Amygdala (tissue), 56 donors: ENCODE measurements at regions not wholly inside any gene's neighbourhood (a gene's known extent, or its start where the extent isn't known, plus 50 kb on each side); places are given as distances from the start of the nearest gene placed in this dataset.

Source experiments
- DNase-seq, 56 donors: peaks; one replicate each; lab custom pipeline; 2025; lab: John Stamatoyannopoulos, UW

- no peak for DNase-seq
Observed at GRCh38 chr5:88495810-88496209, 227.2 kb upstream of the TMEM161B start.

DNA sequence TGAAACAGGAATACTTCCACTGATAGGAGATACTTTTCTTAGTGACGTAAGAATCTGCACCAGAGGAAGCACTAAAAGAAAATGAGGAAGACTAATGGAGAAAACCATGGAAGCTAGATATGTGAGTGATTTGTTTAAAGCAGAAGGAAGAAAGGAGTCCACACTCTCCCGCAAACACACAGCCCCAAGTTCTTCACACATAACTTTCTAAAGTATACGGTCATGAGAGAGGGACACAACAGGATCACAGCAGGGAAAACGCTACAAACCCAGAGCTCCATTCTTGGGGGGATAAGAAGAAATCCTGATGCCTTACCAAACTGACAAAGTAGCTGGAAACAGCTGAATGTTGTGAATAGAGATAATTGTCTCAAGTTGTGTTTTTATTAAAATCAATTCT lies 222.2 kb upstream of the TMEM161B start:
- DNase-seq: no peak

DNA sequence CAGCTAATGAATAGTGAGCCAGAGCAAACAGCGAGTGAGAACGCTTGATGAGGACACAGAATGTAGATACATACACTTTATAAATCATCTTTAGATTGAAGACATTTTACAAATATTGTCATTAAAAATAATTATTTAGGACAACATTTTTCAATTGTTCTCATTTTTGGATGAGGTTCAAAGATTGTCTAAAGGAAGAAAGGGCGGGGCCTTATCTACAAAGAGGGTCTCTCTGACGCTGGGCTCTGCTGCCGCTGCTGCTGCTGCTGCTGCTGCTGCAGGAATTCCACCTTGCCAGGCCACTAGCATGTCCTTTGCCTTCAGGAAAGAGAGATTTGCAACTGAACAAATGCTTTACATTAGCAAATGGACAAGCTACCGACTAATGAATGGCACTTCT lies 220.7 kb upstream of the TMEM161B start:
- DNase-seq: peak in 1 of 56 donors; percentile 14

GRCh38 chr5:88488561-88488960 lies 219.9 kb upstream of the TMEM161B start:
- no peak for DNase-seq

DNA sequence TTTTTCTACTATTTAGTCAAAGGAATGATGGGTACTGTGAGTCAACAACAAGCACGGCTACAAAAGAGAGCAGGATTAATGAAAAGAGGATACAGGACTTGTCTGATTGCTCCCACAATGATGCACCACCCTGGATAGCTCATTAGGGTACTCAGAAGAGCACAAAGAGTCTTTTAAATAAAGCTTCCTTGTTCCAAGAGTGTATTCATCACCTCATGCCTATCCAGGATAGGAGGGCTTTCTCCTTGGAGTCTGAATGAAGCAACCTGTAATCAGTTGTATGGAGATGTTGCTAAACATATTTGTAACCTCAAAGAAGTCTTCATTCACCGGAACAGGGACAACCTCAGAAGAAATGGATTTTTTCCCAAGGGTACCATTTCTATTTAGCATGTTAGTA lies 219.5 kb upstream of the TMEM161B start:
- DNase-seq: no peak

DNA sequence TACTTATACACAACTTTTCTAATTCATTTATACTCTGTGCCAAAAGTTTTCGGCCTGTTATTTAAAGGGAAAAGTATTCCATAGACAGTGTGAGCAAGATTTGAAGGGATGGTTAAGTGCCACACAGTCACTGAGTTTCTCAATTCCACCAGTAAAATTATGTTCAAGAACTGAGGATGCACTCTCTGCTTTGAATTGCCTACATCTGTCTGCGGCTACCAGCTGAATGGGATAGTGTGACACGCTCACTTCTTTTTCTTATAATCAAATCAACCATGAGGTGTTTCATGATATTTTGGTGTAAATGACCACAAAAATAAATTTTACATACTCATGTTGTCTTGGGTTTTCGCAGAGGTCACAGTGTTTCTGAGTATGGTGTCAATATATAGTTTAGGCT lies 218.4 kb upstream of the TMEM161B start:
- DNase-seq: no peak

- no peak for DNase-seq
Observed at GRCh38 chr5:88486431-88486830, 217.8 kb upstream of the TMEM161B start.

DNA sequence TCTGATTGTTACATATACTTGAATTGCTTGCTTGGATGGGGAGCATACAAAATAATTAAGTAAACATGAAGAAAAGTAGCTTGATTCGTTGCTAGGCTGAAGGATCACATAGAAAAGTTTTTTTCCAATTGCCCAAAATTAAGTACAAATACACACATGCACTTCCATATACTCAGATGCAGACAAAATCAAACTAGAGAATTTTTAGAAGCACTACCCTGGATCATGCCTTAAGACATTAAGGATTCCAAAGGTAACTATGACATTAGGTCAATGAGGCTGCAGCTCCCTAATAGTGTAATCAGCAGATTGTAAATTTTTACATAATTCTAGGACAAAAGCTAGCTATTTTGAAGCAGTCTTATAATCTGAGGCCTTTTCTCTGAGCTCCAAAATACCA lies 216.9 kb upstream of the TMEM161B start:
- no peak for DNase-seq

GRCh38 chr5:88483964-88484672 lies 215.5 kb upstream of the TMEM161B start:
- DNase-seq: no peak

GRCh38 chr5:88480801-88481499 lies 212.3 kb upstream of the TMEM161B start:
- DNase-seq: no peak

GRCh38 chr5:88480245-88480644 lies 211.6 kb upstream of the TMEM161B start:
- peak in 7 of 56 donors; percentile 3 to 33 (median 10) for DNase-seq

DNA sequence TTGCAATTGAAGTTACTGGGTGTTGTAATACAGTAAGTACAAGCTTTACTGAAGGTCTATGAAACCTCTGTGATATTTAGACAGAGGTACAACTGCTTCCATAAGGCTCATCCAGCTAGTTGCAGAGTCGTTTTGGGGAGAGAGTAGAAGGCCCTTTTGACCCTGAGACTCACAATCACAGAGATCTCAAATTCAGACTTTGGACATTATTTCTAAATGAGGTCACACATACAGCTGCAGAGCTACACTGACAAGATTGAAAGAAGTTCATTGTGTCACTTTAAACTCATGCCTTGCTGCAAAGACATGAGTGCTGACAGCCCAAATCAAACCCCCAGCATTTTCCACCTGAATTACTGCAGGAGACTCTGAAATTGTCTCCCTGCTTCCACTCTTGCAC lies 205.9 kb upstream of the TMEM161B start:
- peak in 2 of 56 donors; percentile 7 to 28 for DNase-seq

DNA sequence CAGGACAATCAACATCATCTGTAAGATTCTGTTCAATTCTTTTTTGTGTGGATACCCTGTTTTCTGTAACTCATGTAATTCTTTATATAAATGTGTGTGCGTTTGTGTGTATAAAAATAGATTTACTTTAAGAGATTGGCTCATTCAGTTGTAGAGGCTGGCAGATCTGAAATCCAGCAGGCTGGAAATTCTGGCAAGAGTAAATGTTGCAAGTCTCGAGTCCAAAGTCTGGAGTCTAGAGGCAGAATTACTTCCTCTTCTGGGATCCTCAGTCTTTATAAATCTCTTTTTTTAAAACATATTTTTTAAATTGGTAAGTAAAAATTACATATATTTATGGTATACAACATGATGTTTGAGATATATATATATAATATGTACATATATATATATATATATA lies 202.1 kb upstream of the TMEM161B start:
- no peak for DNase-seq

GRCh38 chr5:88459971-88460370 lies 191.3 kb upstream of the TMEM161B start:
- DNase-seq: no peak

DNA sequence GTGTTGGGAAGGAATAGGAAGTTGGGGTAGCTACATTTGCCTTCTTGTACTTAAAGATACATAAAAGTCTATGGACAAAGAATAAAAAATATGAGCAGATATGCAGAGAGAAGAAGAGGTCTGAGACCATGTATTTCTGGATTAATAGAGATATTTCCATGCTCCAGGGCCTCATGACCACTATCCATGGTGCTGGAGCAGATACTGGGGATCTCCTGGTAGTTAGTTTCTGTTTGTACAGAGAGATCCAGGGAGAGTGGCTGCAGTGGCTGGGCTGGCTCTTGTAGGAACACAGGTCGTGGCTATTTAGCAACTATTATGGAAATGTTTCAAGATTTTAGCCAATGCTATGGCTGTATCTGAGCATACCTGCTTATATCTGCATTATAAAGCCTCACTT lies 184.2 kb upstream of the TMEM161B start:
- DNase-seq: no peak

DNA sequence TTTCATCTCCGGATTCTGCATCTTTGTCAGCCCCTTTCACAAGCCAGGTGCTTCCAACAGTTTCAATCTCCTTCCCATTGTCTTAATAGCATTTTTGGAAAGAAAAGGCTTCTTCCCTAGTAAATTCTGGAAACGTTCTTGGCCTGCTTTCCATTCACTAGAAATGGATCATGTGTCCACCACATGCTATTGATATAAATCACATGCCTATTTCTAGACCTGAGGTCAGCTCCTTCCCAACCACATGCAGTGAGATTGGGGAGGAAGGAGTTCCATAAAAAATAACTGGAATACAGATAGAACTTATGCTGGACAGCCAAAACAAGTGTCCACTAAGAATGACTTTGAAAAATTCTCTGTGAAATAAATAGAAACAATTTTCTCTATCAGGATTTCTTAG lies 181.6 kb upstream of the TMEM161B start:
- DNase-seq: no peak

GRCh38 chr5:88438006-88438405 lies 169.4 kb upstream of the TMEM161B start:
- DNase-seq: peak in 1 of 56 donors; percentile 5

DNA sequence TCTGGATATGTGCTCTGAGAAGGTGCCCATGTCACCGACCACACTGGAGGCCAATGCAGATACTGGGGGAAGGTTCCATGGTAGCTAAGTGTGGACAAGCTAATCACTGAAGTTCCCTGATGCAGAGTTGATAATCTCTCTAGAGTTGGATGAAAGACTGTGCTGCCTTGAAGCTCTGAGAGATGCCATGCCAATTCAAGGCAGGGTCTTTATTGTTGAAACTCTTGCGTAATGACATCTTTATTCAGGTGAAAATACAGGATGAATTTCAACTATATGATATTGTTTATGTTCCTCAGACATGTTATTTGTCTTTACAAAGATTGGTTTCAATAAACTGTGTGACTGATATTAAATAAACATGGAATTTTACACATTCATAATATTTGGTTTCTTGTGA lies 167.6 kb upstream of the TMEM161B start:
- no peak for DNase-seq

DNA sequence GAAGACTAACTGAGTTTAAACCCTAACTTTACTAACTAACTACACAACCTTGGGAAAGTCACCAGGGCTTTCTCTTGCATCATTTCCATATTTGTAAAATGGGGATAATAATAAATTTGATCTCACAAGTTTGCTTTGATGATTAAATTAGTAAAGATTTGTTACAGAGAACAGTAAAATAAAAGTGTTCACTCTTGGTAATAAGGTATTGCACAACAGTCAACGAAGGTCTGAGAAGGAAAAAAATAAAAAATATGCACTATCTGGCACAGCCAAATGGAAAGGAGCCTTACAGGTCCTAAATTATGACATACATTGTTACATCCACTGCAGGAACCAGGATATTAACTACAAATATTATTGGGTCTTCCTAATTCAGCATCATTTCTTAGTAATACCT lies 160.0 kb upstream of the TMEM161B start:
- DNase-seq: no peak

- no peak for DNase-seq
Observed at GRCh38 chr5:88426441-88426840, 157.8 kb upstream of the TMEM161B start.

GRCh38 chr5:88425124-88425523 lies 156.5 kb upstream of the TMEM161B start:
- no peak for DNase-seq

DNA sequence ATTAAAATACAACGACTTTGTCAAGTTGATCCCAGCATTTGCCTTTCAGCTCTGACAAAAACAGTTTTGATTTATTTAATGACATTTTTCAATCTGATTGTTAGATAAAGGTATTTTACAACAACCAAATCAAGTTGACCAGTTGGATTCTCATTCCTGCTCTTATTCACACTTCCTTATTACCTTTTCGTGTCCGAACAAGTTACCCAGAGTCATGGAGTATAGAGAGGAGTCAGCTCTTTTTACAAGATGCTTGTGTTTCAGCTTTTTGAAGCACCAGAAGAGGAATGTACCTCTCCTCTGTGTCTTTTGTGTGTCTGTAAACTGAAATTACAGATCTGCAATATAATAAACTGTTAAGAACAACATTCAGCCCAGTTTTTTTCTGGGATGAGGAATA lies 151.3 kb upstream of the TMEM161B start:
- no peak for DNase-seq
